Vagina (tissue), 2 donors: ENCODE measurements at regions not wholly inside any gene's neighbourhood (a gene's known extent, or its start where the extent isn't known, plus 50 kb on each side); places are given as distances from the start of the nearest gene placed in this dataset.

ENCODE experiments used
- POLR2A ChIP-seq, 2 donors: fragments of 450-650 bp; IDR thresholded peaks; one replicate each; pipeline ENCODE4 v1.6.1; 2017; ENCODE audit warnings: antibody characterized with exemption in 2 of 2, mild to moderate bottlenecking in 2 of 2, moderate library complexity in 2 of 2
- POLR2AphosphoS5 ChIP-seq, 2 donors: sonication (generic); formaldehyde crosslinking; IDR thresholded peaks; one replicate each; pipeline ENCODE4 v1.9.0; 2017; ENCODE audit warnings: antibody characterized with exemption in 2 of 2, mild to moderate bottlenecking in 2 of 2, low read depth in 1 of 2; ENCODE audit not compliant: insufficient read depth in 1 of 2
- TF ChIP-seq, protein P1 (sequence below), 3 experiments: fragments of 450-650 bp in 2 of 3; fragments of 200-600 bp in 1 of 3; sonication (generic) in 1 of 3; IDR thresholded peaks; one replicate each; pipeline ENCODE4 v1.5.1; 2017 to 2019; ENCODE audit warnings: antibody characterized with exemption in 3 of 3, mild to moderate bottlenecking in 2 of 3, moderate library complexity in 2 of 3

GRCh38 chr13:40386586-40386985 lies 279.9 kb downstream of the FOXO1 start:
- TF ChIP-seq POLR2A (IDR thresholded peaks at IDR 0.05) (no peak), POLR2AphosphoS5 (IDR thresholded peaks at IDR 0.05; ENCODE audit: insufficient read depth in 1 of 2, low read depth in 1 of 2) (no peak)
- TF ChIP-seq, protein P1, sequence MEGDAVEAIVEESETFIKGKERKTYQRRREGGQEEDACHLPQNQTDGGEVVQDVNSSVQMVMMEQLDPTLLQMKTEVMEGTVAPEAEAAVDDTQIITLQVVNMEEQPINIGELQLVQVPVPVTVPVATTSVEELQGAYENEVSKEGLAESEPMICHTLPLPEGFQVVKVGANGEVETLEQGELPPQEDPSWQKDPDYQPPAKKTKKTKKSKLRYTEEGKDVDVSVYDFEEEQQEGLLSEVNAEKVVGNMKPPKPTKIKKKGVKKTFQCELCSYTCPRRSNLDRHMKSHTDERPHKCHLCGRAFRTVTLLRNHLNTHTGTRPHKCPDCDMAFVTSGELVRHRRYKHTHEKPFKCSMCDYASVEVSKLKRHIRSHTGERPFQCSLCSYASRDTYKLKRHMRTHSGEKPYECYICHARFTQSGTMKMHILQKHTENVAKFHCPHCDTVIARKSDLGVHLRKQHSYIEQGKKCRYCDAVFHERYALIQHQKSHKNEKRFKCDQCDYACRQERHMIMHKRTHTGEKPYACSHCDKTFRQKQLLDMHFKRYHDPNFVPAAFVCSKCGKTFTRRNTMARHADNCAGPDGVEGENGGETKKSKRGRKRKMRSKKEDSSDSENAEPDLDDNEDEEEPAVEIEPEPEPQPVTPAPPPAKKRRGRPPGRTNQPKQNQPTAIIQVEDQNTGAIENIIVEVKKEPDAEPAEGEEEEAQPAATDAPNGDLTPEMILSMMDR (IDR thresholded peaks at IDR 0.05) = no peak
